ENCODE measurements at regions not wholly inside any gene's neighbourhood (a gene's known extent, or its start where the extent isn't known, plus 50 kb on each side); places are given as distances from the start of the nearest gene placed in this dataset.

DNA sequence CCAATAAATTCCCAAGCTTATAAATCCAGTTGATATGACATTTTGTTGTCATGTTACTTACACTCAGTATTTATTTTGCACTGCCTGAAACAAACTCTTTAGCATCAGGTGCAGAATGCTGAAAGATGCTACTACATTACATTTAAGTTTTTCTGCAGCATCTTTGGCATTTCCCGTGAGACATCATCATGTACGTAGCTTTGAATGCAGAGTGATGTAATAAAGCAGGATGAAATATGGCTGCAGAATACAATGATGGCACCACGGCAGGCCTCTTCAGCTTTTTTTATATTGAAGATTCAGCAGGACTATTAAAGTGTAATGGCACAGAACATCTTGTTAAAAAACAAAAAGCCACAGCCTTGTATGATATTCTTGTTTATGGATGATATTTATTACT lies 531.8 kb downstream of the NXPH1 start:
- H3K4me1 ChIP-seq (ENCODE audit: control insufficient read depth in 5 of 5, insufficient read depth in 5 of 5, low read length in 5 of 5) = no peaks in the 10 kb centered on the region
- no peaks in the 10 kb centered on the region for H3K27me3 ChIP-seq (ENCODE audit: control insufficient read depth in 3 of 3, insufficient read depth in 3 of 3, low read length in 2 of 3)
- WGBS, 2 donors = 87 to 93% methylated on average over 3 of the region's 3 CpGs
- H3K36me3 ChIP-seq (ENCODE audit: control insufficient read depth in 4 of 4, insufficient read depth in 4 of 4, low read length in 4 of 4) = no peaks in the 10 kb centered on the region
- no peak overlapping the region for H3K27ac ChIP-seq (ENCODE audit: low read depth in 1 of 2, low read length in 1 of 2)
- no peak overlapping the region for H3K4me3 ChIP-seq
- no peak for ATAC-seq (ENCODE audit: insufficient read depth, low FRiP score)
- DNase-seq = no peak
- H3K9ac ChIP-seq (ENCODE audit: insufficient read depth in 1 of 2, low read length in 2 of 2) = no peak overlapping the region
- H3K9me3 ChIP-seq (ENCODE audit: control insufficient read depth in 4 of 4, insufficient read depth in 3 of 4, low read length in 3 of 4) = no peaks in the 10 kb centered on the region
- no peak for TF ChIP-seq CTCF (IDR thresholded peaks at IDR 0.05; ENCODE audit: control extremely low read depth, extremely low read depth)

DNA sequence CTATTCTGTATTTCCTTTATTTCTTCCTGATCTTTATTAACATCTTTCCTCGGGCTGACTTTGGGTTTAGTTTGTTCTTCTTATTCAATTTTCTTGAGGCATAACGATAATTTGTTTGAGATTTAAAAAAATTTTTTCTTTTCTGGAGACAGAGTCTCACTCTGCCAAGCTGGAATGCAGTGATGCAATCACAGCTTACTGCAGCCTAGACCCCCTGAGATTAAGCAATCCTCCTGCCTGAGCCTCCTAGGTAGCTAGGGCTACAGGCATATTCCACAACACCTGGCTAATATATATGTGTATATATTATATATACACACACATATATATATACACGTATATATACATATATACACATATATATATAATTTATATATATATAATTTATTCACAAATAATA lies 540.2 kb downstream of the NXPH1 start:
- Histone ChIP-seq H3K4me3 (no peak overlapping the region), H3K9ac (ENCODE audit: insufficient read depth in 1 of 2, low read length in 2 of 2) (no peak overlapping the region), H3K36me3 (ENCODE audit: control insufficient read depth in 4 of 4, insufficient read depth in 4 of 4, low read length in 4 of 4) (no peaks in the 10 kb centered on the region), H3K4me1 (ENCODE audit: control insufficient read depth in 5 of 5, insufficient read depth in 5 of 5, low read length in 5 of 5) (no peaks in the 10 kb centered on the region), H3K9me3 (ENCODE audit: control insufficient read depth in 4 of 4, insufficient read depth in 3 of 4, low read length in 3 of 4) (no peaks in the 10 kb centered on the region), H3K27me3 (ENCODE audit: control insufficient read depth in 3 of 3, insufficient read depth in 3 of 3, low read length in 2 of 3) (no peaks in the 10 kb centered on the region), H3K27ac (ENCODE audit: low read depth in 1 of 2, low read length in 1 of 2) (no peak overlapping the region)
- DNase-seq (no peak), ATAC-seq (ENCODE audit: insufficient read depth, low FRiP score) (no peak)
- TF ChIP-seq CTCF (IDR thresholded peaks at IDR 0.05; ENCODE audit: control extremely low read depth, extremely low read depth) = no peak
- 68 to 70% methylated on average over 3 of the region's 3 CpGs for WGBS, 2 donors

GRCh38 chr7:8975681-8976080 lies 542.3 kb downstream of the NXPH1 start:
- no peak for ATAC-seq (ENCODE audit: insufficient read depth, low FRiP score)
- no peak for TF ChIP-seq CTCF (IDR thresholded peaks at IDR 0.05; ENCODE audit: control extremely low read depth, extremely low read depth)
- H3K27ac ChIP-seq (ENCODE audit: low read depth in 1 of 2, low read length in 1 of 2) = no peak overlapping the region
- DNase-seq = no peak
- H3K9me3 ChIP-seq (ENCODE audit: control insufficient read depth in 4 of 4, insufficient read depth in 3 of 4, low read length in 3 of 4) = no peaks in the 10 kb centered on the region
- no peak overlapping the region for H3K9ac ChIP-seq (ENCODE audit: insufficient read depth in 1 of 2, low read length in 2 of 2)
- H3K27me3 ChIP-seq (ENCODE audit: control insufficient read depth in 3 of 3, insufficient read depth in 3 of 3, low read length in 2 of 3) = no peaks in the 10 kb centered on the region
- no peak overlapping the region for H3K4me3 ChIP-seq
- no peaks in the 10 kb centered on the region for H3K4me1 ChIP-seq (ENCODE audit: control insufficient read depth in 5 of 5, insufficient read depth in 5 of 5, low read length in 5 of 5)
- H3K36me3 ChIP-seq (ENCODE audit: control insufficient read depth in 4 of 4, insufficient read depth in 4 of 4, low read length in 4 of 4) = no peaks in the 10 kb centered on the region

DNA sequence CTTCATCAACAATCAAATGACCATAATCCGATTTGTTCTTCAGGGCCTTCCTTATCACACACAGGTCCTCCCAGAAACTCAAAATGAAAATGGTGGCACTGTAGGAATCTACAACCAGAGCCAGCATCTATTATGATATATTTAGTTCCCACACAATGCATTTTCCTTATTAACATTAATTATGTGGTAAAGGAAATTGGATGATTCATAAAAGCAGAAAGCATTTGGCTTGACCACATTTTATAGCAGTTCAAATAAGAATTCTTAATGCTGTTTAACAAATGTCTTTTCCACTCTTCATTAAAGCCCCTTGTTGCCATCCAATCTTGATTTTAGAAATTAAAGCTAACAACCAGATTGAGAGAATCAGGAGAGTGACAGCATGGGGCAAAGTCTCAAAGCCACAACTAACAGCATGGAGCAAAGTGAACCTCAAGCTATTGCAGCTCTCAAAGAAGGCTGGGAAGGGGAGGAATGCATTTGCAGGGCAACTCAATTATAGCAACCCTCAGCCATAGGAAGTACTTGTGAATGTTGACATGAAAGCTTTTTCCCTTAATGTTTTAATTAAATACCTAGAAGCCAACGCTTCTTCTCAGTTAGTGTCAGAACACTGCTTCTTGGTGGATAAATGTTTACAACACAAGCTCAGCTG lies 549.1 kb downstream of the NXPH1 start:
- ATAC-seq (ENCODE audit: insufficient read depth, low FRiP score) (no peak), DNase-seq (peak in 1 of 3 donors; percentile 11)
- H3K4me3 ChIP-seq = no peak overlapping the region
- no peak overlapping the region for H3K9ac ChIP-seq (ENCODE audit: insufficient read depth in 1 of 2, low read length in 2 of 2)
- whole genome bisulfite sequencing, 2 donors = 73 to 86% methylated on average over 2 of the region's 2 CpGs
- H3K36me3 ChIP-seq (ENCODE audit: control insufficient read depth in 4 of 4, insufficient read depth in 4 of 4, low read length in 4 of 4) = no peaks in the 10 kb centered on the region
- no peaks in the 10 kb centered on the region for H3K9me3 ChIP-seq (ENCODE audit: control insufficient read depth in 4 of 4, insufficient read depth in 3 of 4, low read length in 3 of 4)
- no peak for TF ChIP-seq CTCF (IDR thresholded peaks at IDR 0.05; ENCODE audit: control extremely low read depth, extremely low read depth)
- no peaks in the 10 kb centered on the region for H3K4me1 ChIP-seq (ENCODE audit: control insufficient read depth in 5 of 5, insufficient read depth in 5 of 5, low read length in 5 of 5)
- no peaks in the 10 kb centered on the region for H3K27me3 ChIP-seq (ENCODE audit: control insufficient read depth in 3 of 3, insufficient read depth in 3 of 3, low read length in 2 of 3)
- no peak overlapping the region for H3K27ac ChIP-seq (ENCODE audit: low read depth in 1 of 2, low read length in 1 of 2)
